NCI-H2029 treated with DMSO at 0.1 percent for 48 hours (cell line): ENCODE measurements at regions not wholly inside any gene's neighbourhood (a gene's known extent, or its start where the extent isn't known, plus 50 kb on each side); places are given as distances from the start of the nearest gene placed in this dataset.

Experiments
- DNase-seq: peaks from one replicate; lab custom pipeline; 2025; lab: John Stamatoyannopoulos, UW

DNA sequence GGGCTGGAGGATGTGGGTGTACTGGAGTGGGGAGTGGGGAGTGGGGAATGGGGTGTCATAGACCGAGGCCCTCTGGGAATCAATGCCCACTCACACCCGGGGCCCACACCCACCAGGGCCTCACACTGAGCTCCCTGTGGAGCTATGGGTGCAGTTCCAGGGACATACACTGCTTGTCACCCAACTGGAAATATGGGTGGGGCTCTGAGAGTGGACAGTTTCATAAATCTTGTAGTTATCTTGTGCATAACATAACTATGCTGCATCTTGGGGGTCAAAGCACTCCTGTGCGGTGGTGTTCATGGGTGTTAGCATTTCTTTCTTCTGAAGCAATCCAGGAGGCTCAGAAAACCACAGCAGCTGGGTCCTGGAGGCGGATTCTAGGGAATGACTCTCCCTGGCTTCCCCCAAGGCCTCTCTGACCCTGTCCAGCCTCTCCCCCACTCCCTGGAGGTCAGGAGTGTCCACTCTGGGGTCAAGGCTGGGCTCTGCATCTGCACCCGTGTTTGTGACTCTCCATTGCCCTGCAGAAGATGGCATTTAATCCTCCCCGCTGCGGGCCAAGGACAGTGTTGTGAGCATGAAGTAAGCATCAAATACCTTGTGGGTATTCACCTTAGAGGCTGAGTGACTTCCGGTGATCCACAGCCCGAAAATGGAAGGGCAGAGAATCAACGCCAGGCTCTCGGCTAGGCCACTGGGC lies 172.5 kb downstream of the CTTN start:
- DNase-seq, result no peak

GRCh38 chr11:70572974-70573260 lies 174.6 kb downstream of the CTTN start:
- DNase-seq, result no peak

DNA sequence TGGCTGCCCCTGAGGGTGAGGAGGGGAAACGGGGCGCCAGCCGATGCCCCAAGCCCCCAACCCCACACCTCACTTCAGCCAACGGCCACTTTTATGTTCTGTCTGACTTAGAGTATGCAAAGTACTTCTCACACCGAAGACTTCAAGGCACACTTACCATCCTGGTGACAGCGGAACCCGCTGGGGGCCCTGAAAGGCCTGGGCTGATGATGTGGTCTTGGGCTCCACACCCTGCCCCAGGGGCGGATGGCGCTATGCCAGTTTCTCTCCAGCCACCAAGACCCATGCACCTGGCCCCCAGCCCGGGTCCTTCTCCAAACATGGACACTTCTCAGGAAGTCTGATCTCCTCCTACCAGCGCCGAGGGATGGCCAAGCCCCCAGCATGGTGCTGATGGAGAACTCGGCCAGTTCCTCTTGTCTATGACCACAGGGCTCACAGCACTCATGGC lies 175.4 kb downstream of the CTTN start:
- no peak for DNase-seq

DNA sequence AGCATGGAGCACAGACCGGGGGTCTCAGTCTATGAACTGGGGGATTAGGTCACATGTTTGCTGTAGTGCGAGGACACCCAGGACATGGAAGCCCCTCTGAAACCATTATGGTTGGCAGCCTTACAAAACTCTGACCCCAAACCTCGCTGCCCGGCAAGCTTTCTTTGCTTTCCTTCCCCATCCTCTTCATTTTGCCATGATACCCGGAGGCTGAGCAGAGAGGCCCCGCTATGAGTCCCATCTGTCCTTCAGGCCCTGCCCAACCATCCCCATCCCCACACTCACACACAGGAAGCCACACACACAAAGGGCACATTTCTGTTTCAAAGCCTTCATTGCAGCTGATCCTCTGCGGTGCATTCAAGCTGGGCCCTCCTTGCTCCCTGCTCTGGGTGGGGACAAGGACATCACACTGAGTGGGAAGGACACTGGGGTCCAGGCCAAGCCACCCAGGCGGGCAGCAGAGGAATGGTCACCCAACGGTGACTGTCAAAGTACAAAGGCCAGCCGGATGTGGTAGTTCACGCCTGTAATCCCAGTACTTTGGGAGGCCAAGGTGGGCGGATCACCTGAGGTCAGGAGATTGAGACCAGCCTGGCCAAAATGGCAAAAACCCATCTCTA lies 176.5 kb downstream of the CTTN start:
- no peak for DNase-seq

DNA sequence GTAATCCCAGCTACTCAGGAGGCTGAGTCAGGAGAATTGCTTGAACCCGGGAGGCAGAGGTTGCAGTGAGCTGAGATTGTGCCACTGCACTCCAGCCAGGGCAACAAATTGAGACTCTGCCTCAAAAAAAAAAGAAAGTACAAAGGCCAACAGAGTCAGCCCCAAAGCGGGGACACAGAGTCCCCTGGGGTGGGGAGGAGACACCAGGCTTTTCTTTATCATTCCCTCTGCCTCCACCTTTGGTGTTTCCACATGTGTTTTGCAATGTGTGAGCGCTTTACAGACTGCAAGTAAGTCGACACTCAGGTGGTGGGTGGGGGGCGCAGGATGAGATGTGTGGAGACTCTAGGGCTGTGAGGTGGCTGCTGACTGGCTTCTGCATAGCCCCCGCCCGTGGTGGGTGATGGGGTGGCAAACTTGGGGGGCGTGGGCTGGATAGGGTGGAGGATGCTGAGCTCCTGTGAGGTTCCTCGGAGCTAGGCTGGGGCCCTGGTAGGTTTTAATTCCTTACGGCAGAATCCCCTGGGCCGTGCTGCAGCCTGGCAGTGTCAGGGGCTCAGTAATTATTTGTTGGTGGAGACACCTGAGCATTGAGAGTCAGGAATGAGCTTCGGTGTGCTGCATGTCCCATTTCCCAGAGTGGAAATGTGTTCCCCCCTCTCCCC lies 177.2 kb downstream of the CTTN start:
- DNase-seq, result no peak

DNA sequence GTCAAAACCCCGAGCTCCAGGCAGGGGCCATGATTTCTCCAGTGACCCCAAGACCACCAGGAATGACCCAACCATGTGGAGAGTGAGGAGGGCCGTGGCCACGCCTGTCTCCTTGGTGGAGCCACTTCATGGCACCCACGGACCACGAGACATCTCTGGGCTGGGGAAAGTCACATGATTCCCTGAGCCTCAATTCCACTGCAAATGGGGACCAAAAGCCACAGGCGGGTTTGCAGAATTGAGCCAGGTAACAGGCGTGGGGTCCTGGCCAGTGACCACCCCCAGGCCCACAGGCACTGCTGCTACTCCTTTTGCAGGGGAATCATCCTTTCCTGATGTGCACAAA lies 178.9 kb downstream of the CTTN start:
- no peak for DNase-seq

DNA sequence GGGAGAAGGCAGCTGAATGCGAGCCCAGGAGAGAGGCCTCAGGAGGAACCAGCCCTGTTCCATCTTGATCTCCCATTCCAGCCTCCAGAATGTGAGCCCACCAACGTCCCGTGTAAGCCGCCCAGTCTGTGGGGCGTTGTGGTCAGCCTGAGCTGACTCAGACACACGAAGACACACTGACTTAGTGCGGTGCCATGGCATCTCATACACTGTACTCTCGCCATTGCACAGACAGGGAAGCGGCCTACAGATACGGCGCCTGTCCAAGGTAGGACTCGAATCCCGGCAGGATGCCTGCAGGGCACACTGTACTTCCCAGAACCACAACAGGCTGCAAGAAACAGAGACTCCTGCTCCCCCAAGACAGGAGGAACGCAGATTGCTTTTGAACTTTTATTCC lies 179.6 kb downstream of the CTTN start:
- DNase-seq, result no peak

GRCh38 chr11:70578371-70578770 lies 180.0 kb downstream of the CTTN start:
- DNase-seq, result no peak

DNA sequence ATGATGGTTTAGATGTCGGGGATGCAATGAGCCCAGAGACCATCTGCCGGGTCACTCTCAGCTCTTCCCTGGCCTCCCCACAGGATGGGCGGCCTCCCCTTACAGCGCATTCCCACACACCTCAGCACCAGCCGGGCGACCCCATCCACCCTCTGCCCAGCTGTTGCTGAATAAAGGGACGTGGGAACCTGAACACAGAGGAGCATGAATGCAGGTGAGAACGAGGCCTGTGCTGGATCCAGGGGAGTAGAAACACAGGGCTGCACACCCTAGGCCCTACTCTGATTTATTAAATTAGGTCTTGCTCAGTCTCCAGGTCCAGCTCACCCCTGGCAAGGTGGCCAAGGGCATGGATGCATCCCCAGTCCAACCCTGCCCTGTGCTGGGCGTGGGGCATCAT lies 180.5 kb downstream of the CTTN start:
- no peak for DNase-seq

DNA sequence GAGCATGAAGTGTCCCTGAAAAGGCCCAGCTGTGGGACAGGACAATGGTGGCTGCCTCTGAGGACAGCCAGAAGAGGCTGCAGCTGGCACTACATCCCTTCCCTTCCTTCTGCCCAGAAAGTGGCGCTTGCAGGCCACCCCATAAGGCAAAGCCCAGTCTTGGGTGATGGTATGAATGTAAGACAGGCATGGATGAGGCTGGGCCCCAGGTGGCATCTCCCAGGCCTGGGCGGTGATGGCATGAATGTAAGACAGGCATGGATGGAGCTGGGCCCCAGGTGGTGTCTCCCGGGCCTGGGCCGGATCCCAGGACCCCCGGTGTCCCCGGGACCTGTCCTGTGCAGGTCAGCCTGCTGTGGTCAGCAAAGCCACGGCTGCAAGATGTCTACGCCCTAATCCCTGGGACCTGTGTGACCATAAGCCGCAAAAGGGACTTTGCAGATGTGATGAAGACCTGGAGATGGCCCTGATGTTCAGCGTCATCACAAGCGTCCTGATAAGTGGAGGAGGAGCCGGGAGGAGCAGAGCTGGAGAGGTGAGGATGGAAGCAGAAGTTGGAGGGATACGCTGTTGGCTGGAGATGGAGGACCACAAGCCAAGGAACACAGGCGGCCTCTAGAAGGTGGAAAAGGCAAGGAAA lies 181.1 kb downstream of the CTTN start:
- DNase-seq, result no peak

GRCh38 chr11:70580036-70580805 lies 181.9 kb downstream of the CTTN start:
- DNase-seq, result no peak

DNA sequence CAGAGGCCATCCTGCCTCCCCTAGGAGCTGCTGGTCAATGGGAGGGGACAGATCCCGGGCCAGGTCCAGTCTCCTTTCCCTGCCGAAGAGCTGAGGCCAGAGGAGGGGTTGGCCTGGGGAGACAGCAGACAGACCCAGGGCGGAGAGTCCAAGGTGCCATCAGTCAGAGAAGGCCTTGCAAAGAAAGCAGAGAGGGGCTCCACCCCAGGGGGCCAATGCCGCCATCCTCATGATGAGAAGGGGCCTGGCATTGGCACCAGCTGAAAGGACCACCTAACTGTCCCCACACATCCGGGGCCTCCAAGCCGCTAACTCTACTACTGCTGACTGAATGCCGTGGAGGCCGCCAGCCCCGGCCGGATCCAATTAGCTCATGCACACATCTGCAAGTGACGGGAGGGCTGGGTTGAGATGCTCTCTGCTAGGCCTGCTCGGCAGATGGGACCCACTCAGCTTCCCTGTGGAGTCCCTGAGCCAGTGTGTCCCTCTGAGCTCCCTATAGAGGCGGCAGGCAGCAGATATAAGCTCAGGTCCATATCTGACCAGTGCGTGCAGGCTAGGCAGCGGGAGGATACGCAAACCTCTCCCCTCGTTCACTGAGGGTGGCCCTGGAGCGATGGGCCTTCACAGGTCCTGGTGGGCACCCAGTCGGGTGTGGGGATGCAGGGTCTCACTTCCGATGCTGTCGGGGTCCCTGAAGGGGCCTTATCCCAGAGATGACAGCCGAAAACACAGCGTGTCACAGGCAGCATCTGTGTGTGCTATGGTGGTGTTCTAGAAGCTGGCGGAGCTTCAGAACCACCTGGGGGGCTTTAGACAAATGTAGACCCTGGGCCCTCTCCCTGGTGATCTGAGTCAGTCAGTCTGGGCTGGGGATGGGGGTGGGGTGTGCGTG lies 183.9 kb downstream of the CTTN start:
- no peak for DNase-seq

- no peak for DNase-seq
These were observed 184.7 kb downstream of the CTTN start for GRCh38 chr11:70582886-70583641.

- DNase-seq, result no peak
These were observed 185.5 kb downstream of the CTTN start for GRCh38 chr11:70583781-70584218.

GRCh38 chr11:70584498-70585235 lies 186.3 kb downstream of the CTTN start:
- no peak for DNase-seq

- DNase-seq, result no peak
These were observed 186.9 kb downstream of the CTTN start for GRCh38 chr11:70585236-70585545.

- DNase-seq, result no peak
These were observed 188.1 kb downstream of the CTTN start for GRCh38 chr11:70586261-70587074.

DNA sequence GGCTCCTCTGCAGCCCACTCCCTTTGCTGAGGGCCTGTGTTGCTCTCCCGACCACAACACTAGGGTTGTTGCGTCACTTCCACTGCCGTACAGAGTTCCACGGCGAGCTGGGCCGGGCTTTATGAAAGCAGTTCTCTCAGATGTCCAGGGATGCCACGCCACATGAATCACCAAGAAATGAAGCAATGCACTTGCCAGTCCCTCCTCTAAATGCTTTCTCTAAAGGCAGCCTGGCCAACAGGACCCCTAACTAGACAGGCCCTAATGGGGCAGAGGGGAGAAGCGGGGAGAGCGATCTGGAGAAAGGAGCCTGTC lies 188.7 kb downstream of the CTTN start:
- no peak for DNase-seq

- DNase-seq, result no peak
These were observed 192.1 kb downstream of the CTTN start for GRCh38 chr11:70590356-70590991.
